H1 (cell line): ENCODE measurements at regions not wholly inside any gene's neighbourhood (a gene's known extent, or its start where the extent isn't known, plus 50 kb on each side); places are given as distances from the start of the nearest gene placed in this dataset.
"Not testable (repeated sequence)": the region's sequence is repeated elsewhere in the genome, so short reads cannot be mapped to it uniquely, and the experiment has no call there.

Experiments used
- CEBPB ChIP-seq: IDR thresholded peaks from 2 replicates; pipeline ENCODE4 v1.6.1; 2012; ENCODE audit warnings: low read depth, low read length
- EGR1 ChIP-seq: IDR thresholded peaks from 2 replicates; pipeline ENCODE4 v1.6.1; 2011; ENCODE audit warnings: low read depth, low read length, borderline replicate concordance
- NANOG ChIP-seq: IDR thresholded peaks from 2 replicates; pipeline ENCODE4 v1.6.1; 2011; ENCODE audit warnings: low read length, low read depth, mild to moderate bottlenecking, inconsistent platforms; ENCODE audit not compliant: insufficient read depth, poor library complexity, severe bottlenecking
- POLR2A ChIP-seq, 2 experiments: IDR thresholded peaks; 1 replicate in 1 of 2; 2 replicates in 1 of 2; pipeline ENCODE4 v1.6.1; 2011; ENCODE audit warnings: low read depth in 2 of 2, low read length in 2 of 2, mild to moderate bottlenecking in 2 of 2; ENCODE audit errors: control extremely low read depth in 1 of 2
- RAD21 ChIP-seq, 2 experiments: IDR thresholded peaks in 1 of 2; conservative IDR thresholded peaks in 1 of 2; 2 replicates each; pipeline ENCODE4 v1.6.1; 2011; ENCODE audit warnings: low read depth in 2 of 2, low read length in 2 of 2, improper control_type of control experiment in 1 of 2, inconsistent platforms in 1 of 2, mild to moderate bottlenecking in 1 of 2, moderate library complexity in 1 of 2
- TAF7 ChIP-seq: optimal IDR thresholded peaks from 2 replicates; pipeline ENCODE3; 2011; ENCODE audit warnings: low read depth, mild to moderate bottlenecking, inconsistent platforms, low read length, moderate library complexity, borderline replicate concordance
- YY1 ChIP-seq: IDR thresholded peaks from 2 replicates; pipeline ENCODE4 v1.6.1; 2011; ENCODE audit warnings: low read depth, mild to moderate bottlenecking, low read length
- ZNF274 ChIP-seq: IDR thresholded peaks from 2 replicates; pipeline ENCODE4 v1.7.0; 2012; ENCODE audit warnings: low read length, borderline replicate concordance; ENCODE audit errors: extremely low read depth
- TF ChIP-seq, protein P1 (sequence below), 3 experiments: IDR thresholded peaks; 1 replicate in 2 of 3; 2 replicates in 1 of 3; pipeline versions ENCODE4 v1.5.1 to v1.6.1; 2011; ENCODE audit warnings: low read length in 3 of 3, mild to moderate bottlenecking in 3 of 3, inconsistent platforms in 2 of 3, low read depth in 1 of 3, moderate library complexity in 1 of 3; ENCODE audit not compliant: insufficient read depth in 1 of 3; ENCODE audit errors: control extremely low read depth in 1 of 3

DNA sequence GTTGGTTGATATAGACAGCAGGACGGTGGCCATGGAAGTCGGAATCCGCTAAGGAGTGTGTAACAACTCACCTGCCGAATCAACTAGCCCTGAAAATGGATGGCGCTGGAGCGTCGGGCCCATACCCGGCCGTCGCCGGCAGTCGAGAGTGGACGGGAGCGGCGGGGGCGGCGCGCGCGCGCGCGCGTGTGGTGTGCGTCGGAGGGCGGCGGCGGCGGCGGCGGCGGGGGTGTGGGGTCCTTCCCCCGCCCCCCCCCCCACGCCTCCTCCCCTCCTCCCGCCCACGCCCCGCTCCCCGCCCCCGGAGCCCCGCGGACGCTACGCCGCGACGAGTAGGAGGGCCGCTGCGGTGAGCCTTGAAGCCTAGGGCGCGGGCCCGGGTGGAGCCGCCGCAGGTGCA lies 2078.3 kb upstream of the TPTE start:
- not testable (repeated sequence) for TF ChIP-seq POLR2A (IDR thresholded peaks at IDR 0.05; ENCODE audit: control extremely low read depth in 1 of 2, low read depth in 2 of 2, low read length in 2 of 2); RAD21 (IDR thresholded peaks at IDR 0.05 in 1 of 2, conservative IDR thresholded peaks at IDR 0.05 in 1 of 2; ENCODE audit: low read depth in 2 of 2, low read length in 2 of 2); TAF7; EGR1; NANOG; CEBPB; ZNF274; YY1
- TF ChIP-seq, protein P1, sequence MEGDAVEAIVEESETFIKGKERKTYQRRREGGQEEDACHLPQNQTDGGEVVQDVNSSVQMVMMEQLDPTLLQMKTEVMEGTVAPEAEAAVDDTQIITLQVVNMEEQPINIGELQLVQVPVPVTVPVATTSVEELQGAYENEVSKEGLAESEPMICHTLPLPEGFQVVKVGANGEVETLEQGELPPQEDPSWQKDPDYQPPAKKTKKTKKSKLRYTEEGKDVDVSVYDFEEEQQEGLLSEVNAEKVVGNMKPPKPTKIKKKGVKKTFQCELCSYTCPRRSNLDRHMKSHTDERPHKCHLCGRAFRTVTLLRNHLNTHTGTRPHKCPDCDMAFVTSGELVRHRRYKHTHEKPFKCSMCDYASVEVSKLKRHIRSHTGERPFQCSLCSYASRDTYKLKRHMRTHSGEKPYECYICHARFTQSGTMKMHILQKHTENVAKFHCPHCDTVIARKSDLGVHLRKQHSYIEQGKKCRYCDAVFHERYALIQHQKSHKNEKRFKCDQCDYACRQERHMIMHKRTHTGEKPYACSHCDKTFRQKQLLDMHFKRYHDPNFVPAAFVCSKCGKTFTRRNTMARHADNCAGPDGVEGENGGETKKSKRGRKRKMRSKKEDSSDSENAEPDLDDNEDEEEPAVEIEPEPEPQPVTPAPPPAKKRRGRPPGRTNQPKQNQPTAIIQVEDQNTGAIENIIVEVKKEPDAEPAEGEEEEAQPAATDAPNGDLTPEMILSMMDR (IDR thresholded peaks at IDR 0.05; ENCODE audit: control extremely low read depth in 1 of 3, insufficient read depth in 1 of 3, low read depth in 1 of 3, low read length in 3 of 3), result not testable (repeated sequence)
